Activated naive CD8-positive, alpha-beta T cell treated with anti-CD3 and anti-CD28 coated beads, Interleukin-2, amount 50 U/mL, for 24 hours (primary cell): ENCODE measurements at regions not wholly inside any gene's neighbourhood (a gene's known extent, or its start where the extent isn't known, plus 50 kb on each side); places are given as distances from the start of the nearest gene placed in this dataset.

Experiments
- ATAC-seq: fragments of 150-1000 bp; cut with Tn5 transposase; one replicate; pipeline ENCODE4 v1.10.0; 2021
- DNase-seq: peaks from one replicate; pipeline ENCODE4 v3.0.0; 2021
- H3K27ac Mint-ChIP-seq: one replicate; pipeline ENCODE4 v1.8.0; 2021; ENCODE audit warnings: mild to moderate bottlenecking, mixed read lengths
- H3K27me3 Mint-ChIP-seq: one replicate; pipeline ENCODE4 v1.8.0; 2021; ENCODE audit warnings: mixed read lengths
- H3K36me3 Mint-ChIP-seq: one replicate; pipeline ENCODE4 v1.8.0; 2021; ENCODE audit warnings: low read depth, mixed read lengths
- H3K4me1 Mint-ChIP-seq: one replicate; pipeline ENCODE4 v1.8.0; 2021; ENCODE audit warnings: mixed read lengths
- H3K4me3 Mint-ChIP-seq: one replicate; pipeline ENCODE4 v1.8.0; 2021; ENCODE audit warnings: mild to moderate bottlenecking, moderate library complexity, mixed read lengths
- H3K9me3 Mint-ChIP-seq: one replicate; pipeline ENCODE4 v1.8.0; 2021; ENCODE audit warnings: mixed read lengths

DNA sequence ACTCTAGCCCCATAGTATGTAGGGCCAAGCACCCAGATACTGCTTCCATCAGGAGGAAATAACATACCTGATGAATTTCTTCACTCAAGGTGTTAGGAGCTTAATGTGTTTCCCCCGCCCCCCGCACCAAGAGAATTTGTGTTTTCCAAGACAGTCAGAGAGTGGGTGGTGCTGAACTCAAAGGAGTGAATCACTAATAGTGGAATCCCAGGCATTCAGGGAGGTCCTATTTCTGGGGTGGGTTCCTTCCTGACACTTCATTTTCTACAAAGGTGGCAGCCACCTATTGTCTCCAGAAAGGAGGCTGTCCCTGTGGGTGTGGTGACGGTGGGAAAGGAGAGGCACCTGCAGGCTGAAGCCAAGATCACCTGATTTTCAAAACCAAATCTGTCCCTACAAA lies 50.8 kb upstream of the ELF5 start:
- H3K4me1 Mint-ChIP-seq = no peaks in the 10 kb centered on the region
- H3K36me3 Mint-ChIP-seq = no peaks in the 10 kb centered on the region
- no peak for DNase-seq
- H3K27ac Mint-ChIP-seq = no peak overlapping the region
- no peak for ATAC-seq
- peaks cover 42% of the 10 kb centered on the region for H3K27me3 Mint-ChIP-seq
- H3K4me3 Mint-ChIP-seq = no peak overlapping the region
- H3K9me3 Mint-ChIP-seq = no peaks in the 10 kb centered on the region

DNA sequence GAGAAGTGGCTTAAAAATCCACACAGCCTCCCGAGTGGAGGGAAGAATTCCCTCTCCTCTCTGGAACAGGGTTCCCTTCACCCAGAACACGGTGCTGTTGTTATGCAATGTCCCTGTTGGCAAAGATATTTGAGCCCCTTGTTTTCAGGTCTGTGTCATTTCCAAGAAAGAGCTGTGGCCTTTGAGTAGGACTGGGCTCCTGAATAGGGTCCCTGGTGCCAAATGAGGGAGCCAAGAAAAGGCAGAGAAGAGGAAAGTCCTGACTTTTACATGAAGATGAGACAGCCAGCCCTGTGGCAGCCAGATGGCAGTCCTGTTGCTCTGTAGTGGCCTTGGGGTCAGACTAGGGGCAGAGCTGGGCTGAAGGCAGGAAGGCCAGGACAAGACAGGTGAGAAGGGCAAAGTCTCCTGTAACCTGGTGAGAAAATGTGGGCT lies 51.2 kb upstream of the ELF5 start:
- Mint-ChIP-seq H3K27me3 (peaks cover 42% of the 10 kb centered on the region), H3K27ac (no peak overlapping the region), H3K4me1 (no peaks in the 10 kb centered on the region), H3K9me3 (no peaks in the 10 kb centered on the region), H3K36me3 (no peaks in the 10 kb centered on the region), H3K4me3 (no peak overlapping the region)
- DNase-seq = no peak
- no peak for ATAC-seq

DNA sequence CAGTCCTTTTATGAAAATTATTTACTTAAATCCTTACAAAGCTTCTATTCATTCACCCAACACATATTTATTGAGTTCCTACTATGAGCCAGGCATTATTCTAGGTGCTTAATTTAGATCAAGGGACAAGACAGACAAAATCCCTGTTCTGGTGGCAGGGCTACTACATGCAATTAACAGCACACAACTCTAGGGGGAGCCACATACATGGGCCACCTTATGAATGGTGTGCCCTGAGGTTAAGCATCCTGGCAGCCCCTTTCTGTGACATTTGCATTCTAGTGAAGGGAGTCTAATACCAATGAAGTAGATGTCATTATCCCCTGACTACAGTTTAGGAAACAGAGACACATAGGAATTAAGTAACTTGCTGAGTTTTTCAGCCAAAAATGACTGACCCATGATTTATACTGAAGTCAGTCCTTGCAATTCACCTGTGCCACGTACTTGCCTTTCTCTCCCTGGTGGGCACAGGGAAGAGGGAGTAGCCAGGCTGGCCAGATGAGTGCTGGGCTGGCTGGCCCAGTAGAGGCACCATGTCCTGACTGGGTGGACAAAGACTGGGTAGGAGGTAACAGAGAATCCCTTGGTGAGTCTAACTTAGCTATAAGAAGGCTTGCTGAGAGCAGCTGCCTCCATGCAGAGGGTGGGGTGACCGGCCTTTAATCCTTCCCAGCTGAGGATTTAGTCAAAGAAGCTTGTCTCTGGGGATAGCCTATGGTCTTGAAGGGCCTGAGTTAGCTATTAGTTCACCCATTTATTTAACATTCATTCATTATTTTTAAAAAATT lies 52.0 kb upstream of the ELF5 start:
- Mint-ChIP-seq H3K36me3 (no peaks in the 10 kb centered on the region), H3K27me3 (peaks cover 46% of the 10 kb centered on the region), H3K9me3 (no peaks in the 10 kb centered on the region), H3K4me3 (no peak overlapping the region), H3K4me1 (peaks cover 3% of the 10 kb centered on the region), H3K27ac (no peak overlapping the region)
- DNase-seq (peak; percentile 10), ATAC-seq (no peak)

DNA sequence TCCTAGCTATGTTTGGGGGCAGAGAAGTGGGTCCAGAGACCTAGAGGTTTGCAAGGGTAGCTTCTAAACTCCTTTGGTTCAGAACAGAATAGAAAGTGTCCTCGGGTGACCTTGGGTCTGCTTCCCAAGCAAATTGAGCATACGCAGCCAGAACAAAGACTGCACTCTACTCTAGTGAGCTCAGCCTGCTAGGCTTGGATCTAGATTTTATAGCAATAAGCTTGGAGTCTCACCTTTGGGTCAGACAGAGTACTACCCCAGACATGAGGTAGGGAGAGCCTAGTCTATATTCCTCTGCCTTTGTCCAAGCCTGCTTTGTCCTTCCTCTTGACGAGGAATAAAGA lies 52.6 kb upstream of the ELF5 start:
- Mint-ChIP-seq H3K9me3 (no peaks in the 10 kb centered on the region), H3K27ac (no peak overlapping the region), H3K27me3 (peaks cover 52% of the 10 kb centered on the region), H3K4me1 (peaks cover 6% of the 10 kb centered on the region), H3K4me3 (no peak overlapping the region), H3K36me3 (no peaks in the 10 kb centered on the region)
- DNase-seq (no peak), ATAC-seq (no peak)

DNA sequence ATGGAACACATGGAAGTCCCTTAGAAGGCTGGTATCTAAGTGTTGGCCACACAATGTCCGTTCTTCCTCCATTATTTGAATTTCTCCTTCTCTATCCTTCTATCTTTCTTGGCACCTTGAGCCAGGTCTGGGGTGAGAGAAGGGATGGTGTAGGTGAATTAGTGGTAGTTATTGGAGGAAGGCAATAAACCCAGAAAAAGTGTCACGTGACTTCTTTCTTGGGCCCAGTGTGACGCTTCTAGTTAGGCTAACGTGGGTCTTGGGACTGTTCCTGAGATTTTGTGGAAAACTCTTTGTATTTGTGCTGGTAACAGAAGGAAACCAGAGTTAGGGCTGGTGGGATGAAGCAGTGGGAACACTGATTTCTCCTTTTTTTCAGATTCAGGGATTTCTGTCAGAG lies 53.1 kb upstream of the ELF5 start:
- H3K4me1 Mint-ChIP-seq = peaks cover 6% of the 10 kb centered on the region
- H3K4me3 Mint-ChIP-seq = no peak overlapping the region
- H3K27ac Mint-ChIP-seq = no peak overlapping the region
- ATAC-seq (no peak), DNase-seq (no peak)
- H3K36me3 Mint-ChIP-seq = no peaks in the 10 kb centered on the region
- H3K9me3 Mint-ChIP-seq = no peaks in the 10 kb centered on the region
- peaks cover 52% of the 10 kb centered on the region for H3K27me3 Mint-ChIP-seq

DNA sequence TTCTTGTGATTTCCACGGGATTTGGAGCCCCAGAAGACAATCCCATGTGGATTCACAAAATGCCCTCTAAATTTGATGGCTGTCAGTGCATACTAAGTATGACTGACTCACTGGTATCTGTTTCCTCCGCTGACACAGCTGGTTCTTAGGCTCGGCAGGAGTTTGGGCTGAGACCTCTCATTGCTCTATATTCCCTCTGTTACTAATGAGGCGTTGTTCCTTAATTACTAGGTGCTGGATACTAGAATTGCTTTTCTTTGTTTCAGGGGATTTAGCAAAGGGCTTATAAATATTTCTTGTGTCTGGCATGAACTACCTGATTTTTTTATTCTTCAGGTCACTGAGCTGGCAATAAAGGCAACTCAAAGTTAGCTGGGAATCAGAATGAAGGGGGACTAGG lies 53.2 kb upstream of the EHF start:
- Mint-ChIP-seq H3K36me3 (no peaks in the 10 kb centered on the region), H3K4me3 (no peak overlapping the region), H3K27me3 (peaks cover 49% of the 10 kb centered on the region), H3K9me3 (no peaks in the 10 kb centered on the region), H3K4me1 (peaks cover 6% of the 10 kb centered on the region), H3K27ac (no peak overlapping the region)
- DNase-seq (no peak), ATAC-seq (no peak)

DNA sequence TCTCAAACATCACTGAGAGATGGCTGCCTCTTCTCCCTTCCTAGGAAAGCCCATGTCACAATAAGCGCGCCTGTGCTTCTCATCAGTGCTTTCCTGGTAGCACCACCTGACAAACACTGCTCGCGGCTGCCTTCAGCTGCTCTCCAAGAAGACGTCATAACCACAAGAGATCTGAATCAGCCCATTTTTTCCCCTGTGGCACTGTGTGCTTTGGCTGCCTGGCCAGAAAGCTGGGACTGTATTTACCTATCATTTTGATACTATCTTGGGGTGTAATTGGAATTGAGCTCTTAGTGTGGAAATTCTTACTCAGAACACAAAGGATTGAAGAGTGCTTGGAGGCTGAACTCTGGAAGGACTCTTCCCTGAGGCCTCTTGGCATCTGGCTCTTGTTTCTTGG lies 50.3 kb upstream of the EHF start:
- peak; percentile 6 for DNase-seq
- ATAC-seq = peak; percentile 88
- peaks cover 6% of the 10 kb centered on the region for H3K4me1 Mint-ChIP-seq

More for the DNA sequence above, 50.3 kb upstream of the EHF start:
- Mint-ChIP-seq H3K4me3 (no peak overlapping the region), H3K36me3 (no peaks in the 10 kb centered on the region), H3K9me3 (no peaks in the 10 kb centered on the region), H3K27ac (no peak overlapping the region), H3K27me3 (peaks cover 44% of the 10 kb centered on the region)
